ENCODE measurements at regions not wholly inside any gene's neighbourhood (a gene's known extent, or its start where the extent isn't known, plus 50 kb on each side); places are given as distances from the start of the nearest gene placed in this dataset.

DNA sequence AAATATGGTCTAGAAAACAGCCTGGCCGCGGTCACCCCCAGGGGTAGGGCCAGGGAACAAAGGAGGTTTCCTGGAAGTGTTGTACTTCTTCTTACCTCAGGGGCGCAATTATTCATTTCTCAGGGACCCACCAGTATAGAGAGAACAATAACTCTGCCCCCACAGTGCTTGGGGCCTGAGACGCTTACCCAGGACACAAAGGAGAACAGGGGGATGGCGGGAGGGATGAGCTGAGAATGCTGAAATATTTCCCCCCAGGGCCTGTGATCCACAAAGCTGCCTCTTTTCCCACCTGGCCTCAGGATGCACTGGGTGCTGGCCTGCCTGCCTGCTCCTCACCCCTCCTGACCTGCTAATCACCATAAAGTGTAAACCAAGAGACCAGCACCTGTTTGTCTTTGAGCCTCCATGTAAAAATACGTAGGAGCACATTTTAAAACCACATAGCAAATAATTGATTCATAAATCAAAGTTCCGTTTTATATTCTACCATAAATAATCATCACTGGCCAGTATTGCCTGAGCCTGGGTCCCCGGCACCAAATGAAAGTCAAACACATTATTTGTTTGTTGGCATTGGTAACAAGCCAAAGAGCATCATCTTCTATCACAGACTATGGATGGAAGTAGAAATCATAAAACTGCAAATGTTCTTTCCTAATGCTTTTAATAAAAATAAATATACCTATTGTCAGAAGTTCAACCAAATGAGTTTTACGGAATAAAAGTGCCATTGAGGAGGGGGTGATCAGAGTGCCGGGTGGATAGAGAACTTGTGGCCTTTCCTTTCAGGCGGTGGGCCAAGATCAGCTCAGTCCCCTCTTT, 67.3 kb upstream of the RMDN2 start:
- TF ChIP-seq, protein P1, sequence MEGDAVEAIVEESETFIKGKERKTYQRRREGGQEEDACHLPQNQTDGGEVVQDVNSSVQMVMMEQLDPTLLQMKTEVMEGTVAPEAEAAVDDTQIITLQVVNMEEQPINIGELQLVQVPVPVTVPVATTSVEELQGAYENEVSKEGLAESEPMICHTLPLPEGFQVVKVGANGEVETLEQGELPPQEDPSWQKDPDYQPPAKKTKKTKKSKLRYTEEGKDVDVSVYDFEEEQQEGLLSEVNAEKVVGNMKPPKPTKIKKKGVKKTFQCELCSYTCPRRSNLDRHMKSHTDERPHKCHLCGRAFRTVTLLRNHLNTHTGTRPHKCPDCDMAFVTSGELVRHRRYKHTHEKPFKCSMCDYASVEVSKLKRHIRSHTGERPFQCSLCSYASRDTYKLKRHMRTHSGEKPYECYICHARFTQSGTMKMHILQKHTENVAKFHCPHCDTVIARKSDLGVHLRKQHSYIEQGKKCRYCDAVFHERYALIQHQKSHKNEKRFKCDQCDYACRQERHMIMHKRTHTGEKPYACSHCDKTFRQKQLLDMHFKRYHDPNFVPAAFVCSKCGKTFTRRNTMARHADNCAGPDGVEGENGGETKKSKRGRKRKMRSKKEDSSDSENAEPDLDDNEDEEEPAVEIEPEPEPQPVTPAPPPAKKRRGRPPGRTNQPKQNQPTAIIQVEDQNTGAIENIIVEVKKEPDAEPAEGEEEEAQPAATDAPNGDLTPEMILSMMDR (IDR thresholded peaks at IDR 0.05): no peak
- TF ChIP-seq POLR2A (IDR thresholded peaks at IDR 0.05): no peak
